ENCODE measurements at regions not wholly inside any gene's neighbourhood (a gene's known extent, or its start where the extent isn't known, plus 50 kb on each side); places are given as distances from the start of the nearest gene placed in this dataset.

DNA sequence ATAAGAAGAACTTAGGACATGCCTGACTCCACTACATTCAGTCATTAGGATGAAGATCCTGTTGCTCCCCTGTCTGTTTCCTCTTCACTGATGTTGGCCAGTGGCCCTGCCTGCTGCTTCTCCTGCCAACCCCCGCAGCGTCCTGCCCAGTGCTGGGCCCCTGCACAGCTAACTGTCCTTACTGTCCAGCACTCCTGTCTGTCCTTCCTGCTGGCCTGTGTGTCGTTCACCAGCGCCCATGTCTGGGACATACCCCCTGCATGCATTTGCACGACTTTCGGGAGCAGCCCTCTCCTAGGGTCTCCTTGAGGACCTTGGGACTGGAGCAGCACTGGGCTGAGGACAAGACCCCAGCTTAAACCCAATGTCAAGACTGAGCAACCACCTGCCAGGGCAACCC is 547.6 kb downstream of the BNC2 start:
- Histone ChIP-seq H3K27ac (ENCODE audit: low read length) (no peak overlapping the region), H3K9me2 (replicated peaks; ENCODE audit: insufficient read depth, low read length) (no peaks in the 10 kb centered on the region), H3K4me3 (ENCODE audit: low read length) (no peak overlapping the region), H3K9me3 (ENCODE audit: low read length) (no peaks in the 10 kb centered on the region), H3K9ac (ENCODE audit: low read length) (no peak overlapping the region), H3K4me2 (ENCODE audit: low read depth, low read length, poor library complexity, severe bottlenecking) (no peak overlapping the region), H3K36me3 (ENCODE audit: insufficient read depth, low read length) (no peaks in the 10 kb centered on the region), H4K20me1 (ENCODE audit: insufficient read depth, low read depth, low read length) (no peaks in the 10 kb centered on the region), H3K27me3 (ENCODE audit: low read length) (no peaks in the 10 kb centered on the region), H2AFZ (ENCODE audit: low read length) (no peak overlapping the region), H3K79me2 (ENCODE audit: low read length) (no peaks in the 10 kb centered on the region), H3K4me1 (ENCODE audit: low read length) (no peaks in the 10 kb centered on the region)
- DNase-seq: no peak

DNA sequence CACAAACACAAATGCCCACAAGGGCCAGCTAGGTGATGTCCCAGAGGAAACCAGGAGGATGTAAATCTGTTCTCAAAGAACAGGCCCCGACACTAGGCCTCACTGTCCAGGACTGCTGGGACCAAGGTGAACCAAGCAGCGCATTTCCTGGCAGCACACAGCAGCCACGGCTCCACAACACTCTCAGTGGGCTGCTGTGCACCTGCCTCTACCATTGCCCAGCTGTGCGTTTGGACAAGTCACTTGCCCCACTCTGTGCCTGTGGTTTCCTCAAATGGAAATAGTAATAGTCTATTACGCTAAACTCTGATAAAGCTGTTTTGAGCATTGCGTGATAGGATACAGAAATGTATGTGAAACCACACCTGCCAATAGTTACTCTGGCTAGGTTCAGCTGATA is 544.5 kb downstream of the BNC2 start:
- H3K27me3 ChIP-seq (ENCODE audit: low read length): no peaks in the 10 kb centered on the region
- no peaks in the 10 kb centered on the region for H3K4me1 ChIP-seq (ENCODE audit: low read length)
- no peak overlapping the region for H3K27ac ChIP-seq (ENCODE audit: low read length)
- no peaks in the 10 kb centered on the region for H3K9me3 ChIP-seq (ENCODE audit: low read length)
- no peaks in the 10 kb centered on the region for H3K9me2 ChIP-seq (replicated peaks; ENCODE audit: insufficient read depth, low read length)
- H4K20me1 ChIP-seq (ENCODE audit: insufficient read depth, low read depth, low read length): no peaks in the 10 kb centered on the region
- no peak for DNase-seq
- no peaks in the 10 kb centered on the region for H3K79me2 ChIP-seq (ENCODE audit: low read length)
- no peak overlapping the region for H3K4me3 ChIP-seq (ENCODE audit: low read length)
- H2AFZ ChIP-seq (ENCODE audit: low read length): no peak overlapping the region
- H3K36me3 ChIP-seq (ENCODE audit: insufficient read depth, low read length): no peaks in the 10 kb centered on the region
- H3K4me2 ChIP-seq (ENCODE audit: low read depth, low read length, poor library complexity, severe bottlenecking): no peak overlapping the region
- no peak overlapping the region for H3K9ac ChIP-seq (ENCODE audit: low read length)

DNA sequence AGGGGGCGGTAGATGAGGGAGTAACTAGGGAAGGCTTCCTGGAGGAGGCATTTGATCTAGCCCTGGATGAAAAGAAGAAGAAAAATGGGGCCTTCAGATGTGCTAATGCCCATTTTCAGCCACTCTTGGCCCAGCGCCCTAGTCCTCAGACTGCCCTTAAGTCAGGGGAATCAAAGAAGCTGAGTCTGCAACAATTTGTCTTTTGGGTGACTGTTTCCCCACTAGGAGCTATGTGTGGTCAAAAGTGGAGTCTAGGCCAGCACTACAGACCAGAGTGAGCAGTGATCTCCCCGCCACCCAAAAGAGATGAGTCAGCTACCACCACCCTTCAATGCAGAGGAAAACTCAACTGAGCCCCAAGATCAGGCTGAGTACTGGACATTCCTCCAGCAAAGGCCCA is 542.1 kb downstream of the BNC2 start:
- DNase-seq: no peak
- no peak overlapping the region for H3K4me2 ChIP-seq (ENCODE audit: low read depth, low read length, poor library complexity, severe bottlenecking)
- no peaks in the 10 kb centered on the region for H3K79me2 ChIP-seq (ENCODE audit: low read length)
- no peaks in the 10 kb centered on the region for H3K36me3 ChIP-seq (ENCODE audit: insufficient read depth, low read length)
- H4K20me1 ChIP-seq (ENCODE audit: insufficient read depth, low read depth, low read length): no peaks in the 10 kb centered on the region
- no peak overlapping the region for H3K4me3 ChIP-seq (ENCODE audit: low read length)
- H3K9ac ChIP-seq (ENCODE audit: low read length): no peak overlapping the region
- H3K4me1 ChIP-seq (ENCODE audit: low read length): no peaks in the 10 kb centered on the region
- no peak overlapping the region for H3K27ac ChIP-seq (ENCODE audit: low read length)
- no peak overlapping the region for H2AFZ ChIP-seq (ENCODE audit: low read length)
- H3K9me3 ChIP-seq (ENCODE audit: low read length): no peaks in the 10 kb centered on the region
- H3K27me3 ChIP-seq (ENCODE audit: low read length): no peaks in the 10 kb centered on the region
- no peaks in the 10 kb centered on the region for H3K9me2 ChIP-seq (replicated peaks; ENCODE audit: insufficient read depth, low read length)

DNA sequence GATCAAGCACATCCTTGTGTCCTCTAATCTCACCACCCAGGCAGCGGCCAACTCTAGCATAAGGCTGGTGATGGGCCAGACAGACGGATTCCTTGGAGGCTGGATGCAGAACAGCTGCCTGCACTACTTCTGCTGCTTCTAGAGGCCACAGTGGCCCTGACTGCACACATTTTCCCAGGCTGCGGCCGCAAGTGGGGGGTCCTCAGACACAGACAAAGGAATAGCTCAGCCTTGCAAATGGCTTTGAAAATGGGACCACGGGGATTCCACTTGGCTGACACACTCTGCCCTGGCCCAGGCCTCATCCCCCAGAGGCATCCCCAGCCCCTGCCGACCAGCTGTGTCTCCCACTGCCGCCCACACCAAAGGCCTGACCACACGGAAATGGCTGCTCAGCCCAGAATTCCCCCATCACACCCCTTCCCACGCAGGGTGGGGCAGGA is 540.8 kb downstream of the BNC2 start:
- Histone ChIP-seq H3K9ac (ENCODE audit: low read length) (no peak overlapping the region), H4K20me1 (ENCODE audit: insufficient read depth, low read depth, low read length) (no peaks in the 10 kb centered on the region), H3K4me2 (ENCODE audit: low read depth, low read length, poor library complexity, severe bottlenecking) (no peak overlapping the region), H3K9me3 (ENCODE audit: low read length) (no peaks in the 10 kb centered on the region), H3K4me3 (ENCODE audit: low read length) (no peak overlapping the region), H3K9me2 (replicated peaks; ENCODE audit: insufficient read depth, low read length) (no peaks in the 10 kb centered on the region), H3K27ac (ENCODE audit: low read length) (no peak overlapping the region), H2AFZ (ENCODE audit: low read length) (no peak overlapping the region), H3K27me3 (ENCODE audit: low read length) (no peaks in the 10 kb centered on the region), H3K36me3 (ENCODE audit: insufficient read depth, low read length) (no peaks in the 10 kb centered on the region), H3K79me2 (ENCODE audit: low read length) (no peaks in the 10 kb centered on the region), H3K4me1 (ENCODE audit: low read length) (no peaks in the 10 kb centered on the region)
- no peak for DNase-seq

DNA sequence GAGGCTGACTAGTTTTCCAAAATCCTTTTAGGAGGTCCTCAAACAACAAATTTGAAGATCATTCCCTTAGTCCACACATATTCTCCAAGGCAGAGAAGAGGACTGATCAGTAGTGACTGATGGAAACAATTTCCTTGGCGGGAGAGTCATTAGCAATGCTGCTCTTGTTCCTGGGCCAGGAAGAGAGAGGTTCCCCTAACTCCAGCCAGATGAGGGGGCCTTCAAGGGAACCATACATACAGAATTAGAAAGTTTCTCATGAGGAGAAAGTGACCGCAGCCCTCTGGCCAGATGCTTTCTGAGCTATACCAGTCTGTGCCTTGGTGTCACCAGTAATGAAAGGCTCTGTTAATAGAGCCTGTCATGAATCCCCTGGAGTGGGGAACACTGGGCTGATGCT is 539.4 kb downstream of the BNC2 start:
- H4K20me1 ChIP-seq (ENCODE audit: insufficient read depth, low read depth, low read length): no peaks in the 10 kb centered on the region
- H3K9ac ChIP-seq (ENCODE audit: low read length): no peak overlapping the region
- no peaks in the 10 kb centered on the region for H3K36me3 ChIP-seq (ENCODE audit: insufficient read depth, low read length)
- H2AFZ ChIP-seq (ENCODE audit: low read length): no peak overlapping the region
- no peaks in the 10 kb centered on the region for H3K4me1 ChIP-seq (ENCODE audit: low read length)
- H3K27me3 ChIP-seq (ENCODE audit: low read length): no peaks in the 10 kb centered on the region
- no peak overlapping the region for H3K27ac ChIP-seq (ENCODE audit: low read length)
- no peaks in the 10 kb centered on the region for H3K9me2 ChIP-seq (replicated peaks; ENCODE audit: insufficient read depth, low read length)
- DNase-seq: no peak
- no peaks in the 10 kb centered on the region for H3K9me3 ChIP-seq (ENCODE audit: low read length)
- no peak overlapping the region for H3K4me3 ChIP-seq (ENCODE audit: low read length)
- H3K79me2 ChIP-seq (ENCODE audit: low read length): no peaks in the 10 kb centered on the region
- no peak overlapping the region for H3K4me2 ChIP-seq (ENCODE audit: low read depth, low read length, poor library complexity, severe bottlenecking)

DNA sequence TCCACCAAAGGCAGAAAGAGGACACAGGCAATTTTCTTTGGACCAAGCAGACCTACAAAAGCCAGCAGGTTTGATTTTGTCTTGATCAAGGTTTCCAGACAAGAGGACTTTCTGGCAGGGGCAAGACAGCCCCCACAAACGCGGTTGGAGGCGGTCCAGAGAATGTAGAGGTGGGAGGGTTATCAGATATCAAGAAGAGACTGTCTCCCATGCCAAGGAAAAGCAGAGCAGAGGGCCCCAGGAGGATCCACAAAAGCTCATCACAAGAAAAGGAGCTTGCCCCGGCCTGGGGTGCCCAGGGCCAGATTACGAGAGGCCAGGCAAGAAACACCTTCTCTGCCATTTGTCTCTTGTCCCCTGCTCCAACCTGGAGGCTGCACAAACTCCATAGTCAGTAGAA is 538.9 kb downstream of the BNC2 start:
- Histone ChIP-seq H4K20me1 (ENCODE audit: insufficient read depth, low read depth, low read length) (no peaks in the 10 kb centered on the region), H3K9me3 (ENCODE audit: low read length) (no peaks in the 10 kb centered on the region), H2AFZ (ENCODE audit: low read length) (no peak overlapping the region), H3K79me2 (ENCODE audit: low read length) (no peaks in the 10 kb centered on the region), H3K27ac (ENCODE audit: low read length) (no peak overlapping the region), H3K4me2 (ENCODE audit: low read depth, low read length, poor library complexity, severe bottlenecking) (no peak overlapping the region), H3K9ac (ENCODE audit: low read length) (no peak overlapping the region), H3K36me3 (ENCODE audit: insufficient read depth, low read length) (no peaks in the 10 kb centered on the region), H3K4me1 (ENCODE audit: low read length) (no peaks in the 10 kb centered on the region), H3K9me2 (replicated peaks; ENCODE audit: insufficient read depth, low read length) (no peaks in the 10 kb centered on the region), H3K4me3 (ENCODE audit: low read length) (no peak overlapping the region), H3K27me3 (ENCODE audit: low read length) (no peaks in the 10 kb centered on the region)
- DNase-seq: no peak

DNA sequence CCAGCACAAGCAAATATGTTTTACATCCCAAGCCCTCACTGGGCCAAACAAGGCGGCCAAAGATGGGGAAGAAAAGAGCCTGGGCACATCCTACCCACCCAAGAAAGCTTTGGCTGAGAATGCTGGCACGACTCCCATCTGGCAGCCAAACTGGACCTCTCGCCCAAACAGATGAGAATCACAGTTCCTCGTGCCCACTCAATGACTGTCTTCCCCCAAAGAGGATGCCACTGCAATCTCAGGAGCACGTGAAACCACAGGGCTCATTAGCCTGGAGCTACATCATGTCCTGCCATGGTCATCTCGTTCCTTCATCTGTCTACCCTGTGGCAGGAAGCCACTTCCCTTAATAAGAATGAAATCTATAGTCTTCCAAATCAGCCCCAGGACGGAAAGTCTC is 536.8 kb downstream of the BNC2 start:
- no peaks in the 10 kb centered on the region for H3K9me2 ChIP-seq (replicated peaks; ENCODE audit: insufficient read depth, low read length)
- H4K20me1 ChIP-seq (ENCODE audit: insufficient read depth, low read depth, low read length): no peaks in the 10 kb centered on the region
- H3K4me3 ChIP-seq (ENCODE audit: low read length): no peak overlapping the region
- H3K9ac ChIP-seq (ENCODE audit: low read length): no peak overlapping the region
- no peaks in the 10 kb centered on the region for H3K27me3 ChIP-seq (ENCODE audit: low read length)
- H3K79me2 ChIP-seq (ENCODE audit: low read length): no peaks in the 10 kb centered on the region
- H3K4me1 ChIP-seq (ENCODE audit: low read length): no peaks in the 10 kb centered on the region
- H3K9me3 ChIP-seq (ENCODE audit: low read length): no peaks in the 10 kb centered on the region
- H3K4me2 ChIP-seq (ENCODE audit: low read depth, low read length, poor library complexity, severe bottlenecking): no peak overlapping the region
- H2AFZ ChIP-seq (ENCODE audit: low read length): no peak overlapping the region
- no peak overlapping the region for H3K27ac ChIP-seq (ENCODE audit: low read length)
- DNase-seq: no peak
- H3K36me3 ChIP-seq (ENCODE audit: insufficient read depth, low read length): no peaks in the 10 kb centered on the region

DNA sequence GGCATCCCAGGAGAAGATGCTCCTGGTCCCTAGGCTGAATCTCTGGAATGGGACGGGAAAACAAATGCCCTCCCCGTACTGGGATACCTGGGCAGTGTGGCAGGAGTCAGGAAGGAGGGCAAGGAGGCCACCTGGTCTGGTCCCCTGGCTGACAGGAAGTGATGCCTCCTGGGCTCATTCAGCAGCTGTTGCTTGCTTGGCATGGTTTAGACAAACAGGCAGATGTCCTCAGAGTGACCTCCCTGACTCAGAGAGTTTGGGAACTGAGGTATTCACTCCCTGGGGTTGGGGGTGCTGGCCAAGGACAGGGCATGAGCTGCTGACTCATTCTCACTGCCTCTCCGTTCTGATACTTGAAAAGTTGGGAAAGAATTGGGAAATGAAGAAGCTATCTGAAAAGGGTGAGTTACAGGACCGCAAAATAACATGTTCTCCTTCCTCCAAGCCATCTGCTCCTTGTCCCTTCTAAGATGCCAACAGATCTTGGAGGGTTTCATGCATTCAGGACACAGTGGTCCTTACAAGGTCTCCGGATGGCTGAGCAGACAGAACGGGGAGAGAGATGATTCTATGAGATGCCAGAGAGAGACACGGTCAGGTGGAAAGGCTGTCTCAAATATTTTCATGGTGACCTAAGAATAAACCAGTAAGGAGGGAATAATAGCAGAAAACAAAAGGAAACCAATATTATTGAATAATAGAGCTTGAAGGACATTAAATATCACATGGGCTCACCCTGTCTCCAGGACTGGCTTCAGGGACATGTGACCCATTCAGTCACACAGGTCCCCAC is 534.5 kb downstream of the BNC2 start:
- H4K20me1 ChIP-seq (ENCODE audit: insufficient read depth, low read depth, low read length): no peaks in the 10 kb centered on the region
- no peak for DNase-seq
- no peak overlapping the region for H3K27ac ChIP-seq (ENCODE audit: low read length)
- no peaks in the 10 kb centered on the region for H3K36me3 ChIP-seq (ENCODE audit: insufficient read depth, low read length)
- no peak overlapping the region for H3K9ac ChIP-seq (ENCODE audit: low read length)
- H3K27me3 ChIP-seq (ENCODE audit: low read length): no peaks in the 10 kb centered on the region
- H3K4me2 ChIP-seq (ENCODE audit: low read depth, low read length, poor library complexity, severe bottlenecking): no peak overlapping the region
- no peak overlapping the region for H3K4me3 ChIP-seq (ENCODE audit: low read length)
- no peaks in the 10 kb centered on the region for H3K79me2 ChIP-seq (ENCODE audit: low read length)
- H3K9me3 ChIP-seq (ENCODE audit: low read length): no peaks in the 10 kb centered on the region
- no peak overlapping the region for H2AFZ ChIP-seq (ENCODE audit: low read length)
- no peaks in the 10 kb centered on the region for H3K9me2 ChIP-seq (replicated peaks; ENCODE audit: insufficient read depth, low read length)
- H3K4me1 ChIP-seq (ENCODE audit: low read length): no peaks in the 10 kb centered on the region

Data from Karpas-422 (cell line).